DOHH2 (cell line): ENCODE measurements at regions not wholly inside any gene's neighbourhood (a gene's known extent, or its start where the extent isn't known, plus 50 kb on each side); places are given as distances from the start of the nearest gene placed in this dataset.

Experiments
- H3F3A ChIP-seq: fragments of 200-600 bp; sonication (generic), shearing (Covaris generic); 2 replicates; pipeline ENCODE4 v1.6.0; 2016; ENCODE audit warnings: antibody characterized with exemption, mild to moderate bottlenecking; ENCODE audit not compliant: control insufficient read depth, insufficient read depth
- H3K27ac ChIP-seq: fragments of 200-600 bp; sonication (generic); 2 replicates; pipeline ENCODE4 v1.5.1; 2014; ENCODE audit warnings: low read depth, mild to moderate bottlenecking, low read length, moderate library complexity
- H3K27me3 ChIP-seq: fragments of 200-600 bp; sonication (generic); 2 replicates; pipeline ENCODE4 v1.6.1; 2014; ENCODE audit warnings: mild to moderate bottlenecking, low read length, mixed read lengths; ENCODE audit not compliant: control insufficient read depth
- H3K36me3 ChIP-seq: fragments of 200-600 bp; sonication (generic); 2 replicates; pipeline ENCODE4 v1.6.1; 2014; ENCODE audit warnings: mild to moderate bottlenecking, low read length, moderate library complexity, mixed read lengths; ENCODE audit not compliant: control insufficient read depth
- H3K4me1 ChIP-seq: fragments of 200-600 bp; sonication (generic); 2 replicates; pipeline ENCODE4 v1.6.1; 2014; ENCODE audit warnings: mild to moderate bottlenecking, low read length, mixed read lengths; ENCODE audit not compliant: control insufficient read depth
- H3K4me2 ChIP-seq: fragments of 200-600 bp; sonication (generic); 2 replicates; pipeline ENCODE4 v1.6.0; 2014; ENCODE audit warnings: mild to moderate bottlenecking, low read length, moderate library complexity
- H3K4me3 ChIP-seq: fragments of 200-600 bp; sonication (generic); 2 replicates; pipeline ENCODE4 v1.5.1; 2014; ENCODE audit warnings: mild to moderate bottlenecking, low read length, mixed read lengths
- H3K79me2 ChIP-seq: fragments of 200-600 bp; sonication (generic); 2 replicates; pipeline ENCODE4 v1.6.1; 2014; ENCODE audit warnings: mild to moderate bottlenecking, low read length, mixed read lengths; ENCODE audit not compliant: control insufficient read depth
- H3K9me2 ChIP-seq: fragments of 200-600 bp; sonication (generic); replicated peaks from 2 replicates; pipeline ENCODE4 v1.6.1; 2014; ENCODE audit warnings: mild to moderate bottlenecking, low read length, mixed read lengths; ENCODE audit not compliant: control insufficient read depth
- H3K9me3 ChIP-seq: fragments of 200-600 bp; sonication (generic); 2 replicates; pipeline ENCODE4 v1.6.1; 2014; ENCODE audit warnings: antibody characterized with exemption, low read length, mixed read lengths; ENCODE audit not compliant: control insufficient read depth, insufficient read depth
- H4K20me1 ChIP-seq: fragments of 200-600 bp; sonication (generic); 2 replicates; pipeline ENCODE4 v1.6.0; 2014; ENCODE audit warnings: low read depth, mild to moderate bottlenecking, antibody characterized with exemption, low read length, moderate library complexity; ENCODE audit not compliant: control insufficient read depth, insufficient read depth
- EZH2phosphoT487 ChIP-seq: fragments of 200-600 bp; sonication (generic); IDR thresholded peaks from 2 replicates; pipeline ENCODE4 v1.6.1; 2017; ENCODE audit warnings: borderline replicate concordance, mild to moderate bottlenecking, antibody characterized with exemption, low read length, moderate library complexity, mixed read lengths
- TF ChIP-seq, protein P1 (sequence below): fragments of 200-600 bp; sonication (generic); IDR thresholded peaks from one replicate; pipeline ENCODE4 v1.5.1; 2014; ENCODE audit warnings: antibody characterized with exemption, mild to moderate bottlenecking, low read depth, low read length; ENCODE audit not compliant: poor library complexity, severe bottlenecking

DNA sequence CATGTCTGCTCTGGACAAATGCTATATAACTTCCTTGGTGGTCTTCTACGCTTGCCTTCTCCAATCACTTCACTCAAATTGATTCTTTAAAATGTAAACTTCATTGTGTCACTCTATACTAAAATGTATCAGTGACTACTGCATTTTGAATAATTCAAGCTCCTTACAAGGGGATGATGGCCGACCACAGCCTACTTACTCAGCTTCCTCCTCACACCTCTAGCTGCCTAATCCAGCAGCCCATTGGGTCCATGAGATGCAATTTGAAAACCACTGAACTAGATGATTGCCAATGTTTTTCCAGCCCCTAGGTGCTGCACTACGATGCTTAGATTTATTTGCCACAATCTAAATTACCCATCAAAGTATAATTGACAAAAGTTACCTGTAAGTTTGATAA, 120.7 kb downstream of the CTAGE1 start:
- no peaks in the 10 kb centered on the region for H3K79me2 ChIP-seq
- no peaks in the 10 kb centered on the region for H3F3A ChIP-seq
- no peak for TF ChIP-seq EZH2phosphoT487
- TF ChIP-seq, protein P1, sequence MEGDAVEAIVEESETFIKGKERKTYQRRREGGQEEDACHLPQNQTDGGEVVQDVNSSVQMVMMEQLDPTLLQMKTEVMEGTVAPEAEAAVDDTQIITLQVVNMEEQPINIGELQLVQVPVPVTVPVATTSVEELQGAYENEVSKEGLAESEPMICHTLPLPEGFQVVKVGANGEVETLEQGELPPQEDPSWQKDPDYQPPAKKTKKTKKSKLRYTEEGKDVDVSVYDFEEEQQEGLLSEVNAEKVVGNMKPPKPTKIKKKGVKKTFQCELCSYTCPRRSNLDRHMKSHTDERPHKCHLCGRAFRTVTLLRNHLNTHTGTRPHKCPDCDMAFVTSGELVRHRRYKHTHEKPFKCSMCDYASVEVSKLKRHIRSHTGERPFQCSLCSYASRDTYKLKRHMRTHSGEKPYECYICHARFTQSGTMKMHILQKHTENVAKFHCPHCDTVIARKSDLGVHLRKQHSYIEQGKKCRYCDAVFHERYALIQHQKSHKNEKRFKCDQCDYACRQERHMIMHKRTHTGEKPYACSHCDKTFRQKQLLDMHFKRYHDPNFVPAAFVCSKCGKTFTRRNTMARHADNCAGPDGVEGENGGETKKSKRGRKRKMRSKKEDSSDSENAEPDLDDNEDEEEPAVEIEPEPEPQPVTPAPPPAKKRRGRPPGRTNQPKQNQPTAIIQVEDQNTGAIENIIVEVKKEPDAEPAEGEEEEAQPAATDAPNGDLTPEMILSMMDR: no peak
- no peaks in the 10 kb centered on the region for H4K20me1 ChIP-seq
- H3K27me3 ChIP-seq: no peaks in the 10 kb centered on the region
- H3K4me2 ChIP-seq: no peak overlapping the region
- H3K4me3 ChIP-seq: no peak overlapping the region
- no peaks in the 10 kb centered on the region for H3K9me3 ChIP-seq
- H3K36me3 ChIP-seq: no peaks in the 10 kb centered on the region
- no peaks in the 10 kb centered on the region for H3K9me2 ChIP-seq
- no peaks in the 10 kb centered on the region for H3K4me1 ChIP-seq
- H3K27ac ChIP-seq: no peak overlapping the region

DNA sequence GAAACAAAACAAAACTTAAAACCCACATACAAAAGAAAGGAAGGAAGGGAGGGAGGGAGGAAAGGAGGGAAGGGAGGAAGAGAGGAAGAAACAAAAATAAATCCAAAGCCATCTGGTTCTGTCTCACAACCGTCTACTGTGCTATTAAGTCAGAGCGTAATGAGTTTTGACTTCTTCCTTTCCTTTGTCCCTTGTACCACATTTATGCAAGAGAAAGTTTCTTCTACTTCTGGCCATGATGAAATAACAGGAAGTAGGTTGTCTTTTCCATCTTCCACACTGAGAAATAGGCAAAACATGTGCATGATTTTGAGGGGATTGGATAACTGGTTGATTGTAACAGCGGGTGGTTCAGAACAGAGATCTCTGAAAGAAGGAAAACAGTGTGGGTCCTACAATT, 121.4 kb downstream of the CTAGE1 start:
- no peaks in the 10 kb centered on the region for H3K9me2 ChIP-seq
- no peaks in the 10 kb centered on the region for H3K9me3 ChIP-seq
- no peaks in the 10 kb centered on the region for H4K20me1 ChIP-seq
- no peaks in the 10 kb centered on the region for H3K79me2 ChIP-seq
- H3F3A ChIP-seq: no peaks in the 10 kb centered on the region
- H3K4me3 ChIP-seq: no peak overlapping the region
- no peak overlapping the region for H3K4me2 ChIP-seq
- no peaks in the 10 kb centered on the region for H3K4me1 ChIP-seq
- H3K27ac ChIP-seq: no peak overlapping the region
- TF ChIP-seq EZH2phosphoT487: no peak
- TF ChIP-seq, protein P1: no peak
- no peaks in the 10 kb centered on the region for H3K36me3 ChIP-seq
- H3K27me3 ChIP-seq: no peaks in the 10 kb centered on the region

DNA sequence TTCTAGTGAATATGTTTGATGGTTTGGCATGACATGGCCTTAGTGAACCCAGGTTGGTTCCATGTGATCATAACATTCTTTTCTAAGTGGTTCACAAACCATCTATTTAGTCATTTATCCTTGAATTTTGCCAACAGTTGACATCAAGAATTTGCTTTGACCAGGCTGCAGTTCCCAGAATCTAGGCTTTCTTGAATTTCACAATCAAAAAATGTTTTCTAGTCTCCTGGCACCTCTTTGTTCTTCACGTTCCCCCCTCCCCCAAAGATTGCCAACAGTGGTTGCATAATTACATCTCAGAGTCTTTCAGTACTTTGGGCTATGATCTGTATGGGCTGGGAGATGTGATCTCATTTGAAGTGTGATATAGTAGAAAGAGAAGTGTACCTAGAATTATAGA, 124.0 kb downstream of the GATA6 start:
- Histone ChIP-seq H3K4me2 (no peak overlapping the region), H3K36me3 (no peaks in the 10 kb centered on the region), H3K79me2 (no peaks in the 10 kb centered on the region), H3F3A (no peaks in the 10 kb centered on the region), H3K4me1 (no peaks in the 10 kb centered on the region), H3K27ac (no peak overlapping the region), H3K27me3 (no peaks in the 10 kb centered on the region), H3K9me3 (no peaks in the 10 kb centered on the region), H3K9me2 (no peaks in the 10 kb centered on the region), H4K20me1 (no peaks in the 10 kb centered on the region), H3K4me3 (no peak overlapping the region)
- TF ChIP-seq, protein P1: no peak
- TF ChIP-seq EZH2phosphoT487: no peak

DNA sequence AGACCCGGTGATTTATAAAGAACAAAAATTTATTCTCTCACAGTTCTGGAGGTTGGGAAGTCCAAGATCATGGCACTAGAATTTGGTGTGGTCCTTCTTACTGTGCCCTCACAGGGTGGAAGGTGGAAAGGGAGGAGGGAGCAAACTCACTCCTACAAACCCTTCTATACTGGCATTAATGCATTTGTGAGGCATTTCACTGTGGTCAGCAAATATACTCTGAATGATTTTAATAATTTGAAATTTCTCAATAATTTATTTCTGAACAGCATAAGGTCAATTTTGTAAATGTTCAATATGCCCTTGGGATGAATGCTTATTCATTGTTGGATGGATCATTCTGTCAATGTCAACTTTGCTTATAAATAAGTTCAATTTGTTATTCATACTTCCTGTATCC, 120.6 kb downstream of the GATA6 start:
- no peaks in the 10 kb centered on the region for H3K36me3 ChIP-seq
- no peak overlapping the region for H3K4me3 ChIP-seq
- H3K4me2 ChIP-seq: no peak overlapping the region
- no peaks in the 10 kb centered on the region for H3F3A ChIP-seq
- no peak overlapping the region for H3K27ac ChIP-seq
- H3K9me3 ChIP-seq: no peaks in the 10 kb centered on the region
- H4K20me1 ChIP-seq: no peaks in the 10 kb centered on the region
- no peak for TF ChIP-seq EZH2phosphoT487
- TF ChIP-seq, protein P1: no peak
- H3K27me3 ChIP-seq: no peaks in the 10 kb centered on the region; the same call in 1 of the 2 replicates
- no peaks in the 10 kb centered on the region for H3K79me2 ChIP-seq
- no peaks in the 10 kb centered on the region for H3K4me1 ChIP-seq
- no peaks in the 10 kb centered on the region for H3K9me2 ChIP-seq
